HepG2 (cell line): ENCODE measurements at regions not wholly inside any gene's neighbourhood (a gene's known extent, or its start where the extent isn't known, plus 50 kb on each side); places are given as distances from the start of the nearest gene placed in this dataset.

Experiments
- CENPX ChIP-seq: sonication (generic); formaldehyde crosslinking; IDR thresholded peaks from 2 replicates; pipeline ENCODE4 v1.9.0; 2021; ENCODE audit warnings: mild to moderate bottlenecking, missing genetic modification reagents, moderate library complexity
- FOXK2 ChIP-seq: fragments of 450-650 bp; IDR thresholded peaks from 2 replicates; pipeline ENCODE4 v1.6.1; 2016
- IKZF5 ChIP-seq: IDR thresholded peaks from 2 replicates; pipeline ENCODE4 v1.6.1; 2018; ENCODE audit warnings: missing genetic modification reagents, mild to moderate bottlenecking, missing compliant biosample characterization
- KAT2B ChIP-seq: fragments of 150-350 bp; IDR thresholded peaks from 2 replicates; pipeline ENCODE4 v1.6.1; 2014; ENCODE audit warnings: low read depth, low read length, borderline replicate concordance
- MAFF ChIP-seq: IDR thresholded peaks from 2 replicates; pipeline ENCODE4 v1.6.1; 2011; ENCODE audit warnings: low read depth, low read length, improper control_type of control experiment
- MAZ ChIP-seq, 2 experiments: sonication (generic) in 1 of 2; formaldehyde crosslinking in 1 of 2; IDR thresholded peaks; 2 replicates each; pipeline versions ENCODE4 v1.5.0 to v1.6.1; 2012 to 2020; ENCODE audit warnings: low read depth in 2 of 2, mild to moderate bottlenecking in 2 of 2, borderline replicate concordance in 1 of 2, improper control_type of control experiment in 1 of 2, low read length in 1 of 2, missing genetic modification reagents in 1 of 2, moderate library complexity in 1 of 2
- RFX1 ChIP-seq: fragments of 450-650 bp; IDR thresholded peaks from 2 replicates; pipeline ENCODE4 v1.6.1; 2017
- SIN3B ChIP-seq: fragments of 150-350 bp; IDR thresholded peaks from 2 replicates; pipeline ENCODE4 v1.6.1; 2014; ENCODE audit warnings: low read length
- SRF ChIP-seq: IDR thresholded peaks from 2 replicates; pipeline ENCODE4 v1.6.1; 2011; ENCODE audit warnings: mild to moderate bottlenecking, low read depth, low read length, moderate library complexity
- YEATS4 ChIP-seq: sonication (generic); formaldehyde crosslinking; IDR thresholded peaks from 2 replicates; pipeline ENCODE4 v1.4.0; 2020; ENCODE audit warnings: missing genetic modification reagents, borderline replicate concordance
- ZBTB2 ChIP-seq: sonication (generic); formaldehyde crosslinking; IDR thresholded peaks from 2 replicates; pipeline ENCODE4 v1.8.0; 2022; ENCODE audit warnings: low read depth, missing genetic modification reagents
- ZNF576 ChIP-seq: sonication (generic); formaldehyde crosslinking; IDR thresholded peaks from 2 replicates; pipeline ENCODE4 v1.4.0; 2020; ENCODE audit warnings: mild to moderate bottlenecking, missing genetic modification reagents
- ZNF660 ChIP-seq: sonication (generic); formaldehyde crosslinking; IDR thresholded peaks from 2 replicates; pipeline ENCODE4 v1.5.1; 2020; ENCODE audit warnings: mild to moderate bottlenecking, low read depth, missing genetic modification reagents, borderline replicate concordance
- ZNF770 ChIP-seq: sonication (generic); formaldehyde crosslinking; IDR thresholded peaks from 2 replicates; pipeline ENCODE4 v1.5.0; 2020; ENCODE audit warnings: mild to moderate bottlenecking, missing genetic modification reagents
- ZSCAN25 ChIP-seq: sonication (generic); formaldehyde crosslinking; IDR thresholded peaks from 2 replicates; pipeline ENCODE4 v1.8.0; 2022; ENCODE audit warnings: mild to moderate bottlenecking, missing genetic modification reagents
- TF ChIP-seq, protein P1 (sequence below): sonication (generic); formaldehyde crosslinking; IDR thresholded peaks from 2 replicates; pipeline ENCODE4 v1.4.0; 2020; ENCODE audit warnings: missing genetic modification reagents
- TF ChIP-seq, protein P2 (sequence below): sonication (generic); formaldehyde crosslinking; IDR thresholded peaks from 2 replicates; pipeline ENCODE4 v1.5.1; 2020; ENCODE audit warnings: mild to moderate bottlenecking, missing genetic modification reagents, moderate library complexity

DNA sequence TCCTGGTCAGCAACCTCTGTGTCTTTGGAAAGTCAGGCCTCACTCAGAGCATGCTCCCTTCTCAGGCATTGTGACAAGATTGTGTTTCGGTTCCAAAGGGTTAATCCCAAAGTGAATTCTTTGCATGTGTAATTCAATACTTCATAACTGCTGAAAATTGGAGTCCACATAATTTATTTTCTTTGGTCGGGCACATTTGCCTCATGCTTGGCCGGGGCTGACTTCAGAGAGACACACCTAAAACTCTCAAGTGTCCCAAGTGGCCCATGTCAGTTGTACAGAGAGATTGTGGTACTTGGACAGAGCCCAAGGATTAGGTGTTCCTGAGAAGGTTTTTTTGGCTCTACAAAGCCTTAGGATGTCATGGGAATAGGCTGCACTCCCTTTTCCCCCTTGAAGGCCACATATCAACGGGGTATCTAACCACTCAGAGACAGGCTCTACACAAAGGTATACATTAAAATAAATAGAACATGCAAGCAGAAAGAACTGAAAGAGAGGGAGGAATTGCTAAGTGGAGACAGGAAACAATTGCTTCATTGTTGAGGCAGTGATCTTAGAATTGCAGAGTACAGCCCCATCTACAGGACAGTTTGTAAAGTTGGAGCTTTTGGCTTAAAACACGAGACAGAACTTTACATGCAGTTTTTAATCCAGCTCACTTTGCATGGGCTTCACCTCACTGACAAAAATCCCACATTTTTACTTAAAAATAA lies 1232.3 kb upstream of the ZEB2 start (continued):
- TF ChIP-seq, protein P1, sequence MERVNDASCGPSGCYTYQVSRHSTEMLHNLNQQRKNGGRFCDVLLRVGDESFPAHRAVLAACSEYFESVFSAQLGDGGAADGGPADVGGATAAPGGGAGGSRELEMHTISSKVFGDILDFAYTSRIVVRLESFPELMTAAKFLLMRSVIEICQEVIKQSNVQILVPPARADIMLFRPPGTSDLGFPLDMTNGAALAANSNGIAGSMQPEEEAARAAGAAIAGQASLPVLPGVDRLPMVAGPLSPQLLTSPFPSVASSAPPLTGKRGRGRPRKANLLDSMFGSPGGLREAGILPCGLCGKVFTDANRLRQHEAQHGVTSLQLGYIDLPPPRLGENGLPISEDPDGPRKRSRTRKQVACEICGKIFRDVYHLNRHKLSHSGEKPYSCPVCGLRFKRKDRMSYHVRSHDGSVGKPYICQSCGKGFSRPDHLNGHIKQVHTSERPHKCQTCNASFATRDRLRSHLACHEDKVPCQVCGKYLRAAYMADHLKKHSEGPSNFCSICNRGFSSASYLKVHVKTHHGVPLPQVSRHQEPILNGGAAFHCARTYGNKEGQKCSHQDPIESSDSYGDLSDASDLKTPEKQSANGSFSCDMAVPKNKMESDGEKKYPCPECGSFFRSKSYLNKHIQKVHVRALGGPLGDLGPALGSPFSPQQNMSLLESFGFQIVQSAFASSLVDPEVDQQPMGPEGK = no peak
- TF ChIP-seq MAFF = peak; percentile 21; the same call in 1 of the 2 replicates
- no peak for TF ChIP-seq RFX1
- no peak for TF ChIP-seq ZNF660 (CRISPR knock-in tag)
- TF ChIP-seq CENPX (CRISPR knock-in tag) = no peak
- no peak for TF ChIP-seq SIN3B
- TF ChIP-seq, protein P2, sequence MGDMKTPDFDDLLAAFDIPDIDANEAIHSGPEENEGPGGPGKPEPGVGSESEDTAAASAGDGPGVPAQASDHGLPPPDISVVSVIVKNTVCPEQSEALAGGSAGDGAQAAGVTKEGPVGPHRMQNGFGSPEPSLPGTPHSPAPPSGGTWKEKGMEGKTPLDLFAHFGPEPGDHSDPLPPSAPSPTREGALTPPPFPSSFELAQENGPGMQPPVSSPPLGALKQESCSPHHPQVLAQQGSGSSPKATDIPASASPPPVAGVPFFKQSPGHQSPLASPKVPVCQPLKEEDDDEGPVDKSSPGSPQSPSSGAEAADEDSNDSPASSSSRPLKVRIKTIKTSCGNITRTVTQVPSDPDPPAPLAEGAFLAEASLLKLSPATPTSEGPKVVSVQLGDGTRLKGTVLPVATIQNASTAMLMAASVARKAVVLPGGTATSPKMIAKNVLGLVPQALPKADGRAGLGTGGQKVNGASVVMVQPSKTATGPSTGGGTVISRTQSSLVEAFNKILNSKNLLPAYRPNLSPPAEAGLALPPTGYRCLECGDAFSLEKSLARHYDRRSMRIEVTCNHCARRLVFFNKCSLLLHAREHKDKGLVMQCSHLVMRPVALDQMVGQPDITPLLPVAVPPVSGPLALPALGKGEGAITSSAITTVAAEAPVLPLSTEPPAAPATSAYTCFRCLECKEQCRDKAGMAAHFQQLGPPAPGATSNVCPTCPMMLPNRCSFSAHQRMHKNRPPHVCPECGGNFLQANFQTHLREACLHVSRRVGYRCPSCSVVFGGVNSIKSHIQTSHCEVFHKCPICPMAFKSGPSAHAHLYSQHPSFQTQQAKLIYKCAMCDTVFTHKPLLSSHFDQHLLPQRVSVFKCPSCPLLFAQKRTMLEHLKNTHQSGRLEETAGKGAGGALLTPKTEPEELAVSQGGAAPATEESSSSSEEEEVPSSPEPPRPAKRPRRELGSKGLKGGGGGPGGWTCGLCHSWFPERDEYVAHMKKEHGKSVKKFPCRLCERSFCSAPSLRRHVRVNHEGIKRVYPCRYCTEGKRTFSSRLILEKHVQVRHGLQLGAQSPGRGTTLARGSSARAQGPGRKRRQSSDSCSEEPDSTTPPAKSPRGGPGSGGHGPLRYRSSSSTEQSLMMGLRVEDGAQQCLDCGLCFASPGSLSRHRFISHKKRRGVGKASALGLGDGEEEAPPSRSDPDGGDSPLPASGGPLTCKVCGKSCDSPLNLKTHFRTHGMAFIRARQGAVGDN (CRISPR knock-in tag) = no peak
- TF ChIP-seq KAT2B = no peak
- no peak for TF ChIP-seq ZNF576
- TF ChIP-seq YEATS4 (CRISPR knock-in tag) = 0 out of 2 replicates have a peak, but pooled peaks have one; percentile 16
- TF ChIP-seq ZSCAN25 (CRISPR knock-in tag) = no peak
- no peak for TF ChIP-seq MAZ (IDR thresholded peaks at IDR 0.05; ENCODE audit: borderline replicate concordance, low read depth, low read length)
- no peak for TF ChIP-seq MAZ (CRISPR knock-in tag; IDR thresholded peaks at IDR 0.05; ENCODE audit: low read depth)
- TF ChIP-seq ZBTB2 = no peak
- no peak for TF ChIP-seq SRF
- no peak for TF ChIP-seq IKZF5
- TF ChIP-seq ZNF770 (CRISPR knock-in tag) = no peak
- no peak for TF ChIP-seq FOXK2
